HEK293T (cell line): ENCODE measurements at regions not wholly inside any gene's neighbourhood (a gene's known extent, or its start where the extent isn't known, plus 50 kb on each side); places are given as distances from the start of the nearest gene placed in this dataset.

Source experiments
- ARNT ChIP-seq: fragments of 450-650 bp; IDR thresholded peaks from 2 replicates; pipeline ENCODE4 v1.6.1; 2017; ENCODE audit warnings: mild to moderate bottlenecking
- BHLHE40 ChIP-seq: fragments of 450-650 bp; IDR thresholded peaks from 2 replicates; pipeline ENCODE4 v1.6.1; 2016; ENCODE audit warnings: mild to moderate bottlenecking, moderate library complexity, borderline replicate concordance
- CTBP1 ChIP-seq: fragments of 450-650 bp; IDR thresholded peaks from 2 replicates; pipeline ENCODE4 v1.6.1; 2016; ENCODE audit warnings: borderline replicate concordance
- ELF4 ChIP-seq: fragments of 450-650 bp; IDR thresholded peaks from 2 replicates; pipeline ENCODE4 v1.6.1; 2017; ENCODE audit warnings: antibody characterized with exemption
- FOXA1 ChIP-seq: fragments of 450-650 bp; IDR thresholded peaks from 2 replicates; pipeline ENCODE4 v1.6.1; 2016; ENCODE audit warnings: mild to moderate bottlenecking
- FOXK2 ChIP-seq: fragments of 450-650 bp; IDR thresholded peaks from 2 replicates; pipeline ENCODE4 v1.6.1; 2016; ENCODE audit warnings: mild to moderate bottlenecking
- FOXM1 ChIP-seq: fragments of 450-650 bp; IDR thresholded peaks from 2 replicates; pipeline ENCODE4 v1.6.1; 2017; ENCODE audit warnings: mild to moderate bottlenecking, borderline replicate concordance
- HDGF ChIP-seq: fragments of 450-650 bp; IDR thresholded peaks from 2 replicates; pipeline ENCODE4 v1.6.1; 2017; ENCODE audit warnings: antibody characterized with exemption, borderline replicate concordance
- LEF1 ChIP-seq: fragments of 450-650 bp; IDR thresholded peaks from 2 replicates; pipeline ENCODE4 v1.6.1; 2017; ENCODE audit warnings: mild to moderate bottlenecking, borderline replicate concordance
- PKNOX1 ChIP-seq: fragments of 450-650 bp; IDR thresholded peaks from 2 replicates; pipeline ENCODE4 v1.6.1; 2016
- SP1 ChIP-seq: fragments of 450-650 bp; IDR thresholded peaks from 2 replicates; pipeline ENCODE4 v1.6.1; 2017
- SUZ12 ChIP-seq: fragments of 450-650 bp; IDR thresholded peaks from 2 replicates; pipeline ENCODE4 v1.6.1; 2016; ENCODE audit warnings: mild to moderate bottlenecking
- TARDBP ChIP-seq: fragments of 450-650 bp; IDR thresholded peaks from 2 replicates; pipeline ENCODE4 v1.6.1; 2016
- ZNF384 ChIP-seq: fragments of 450-650 bp; IDR thresholded peaks from 2 replicates; pipeline ENCODE4 v1.6.1; 2016

GRCh38 chrX:99507768-99508167, 902.3 kb downstream of the PCDH19 start:
- no peak for TF ChIP-seq SP1
- TF ChIP-seq FOXM1 = no peak
- TF ChIP-seq SUZ12 = no peak
- TF ChIP-seq HDGF = no peak
- TF ChIP-seq ZNF384 = no peak
- no peak for TF ChIP-seq FOXA1
- no peak for TF ChIP-seq FOXK2
- no peak for TF ChIP-seq LEF1
- TF ChIP-seq ELF4 = no peak
- TF ChIP-seq ARNT = no peak
- no peak for TF ChIP-seq TARDBP
- TF ChIP-seq CTBP1 = no peak
- no peak for TF ChIP-seq PKNOX1
- no peak for TF ChIP-seq BHLHE40
